Stomach (tissue), 4 donors: ENCODE measurements at regions not wholly inside any gene's neighbourhood (a gene's known extent, or its start where the extent isn't known, plus 50 kb on each side); places are given as distances from the start of the nearest gene placed in this dataset.

Source experiments
- CTCF ChIP-seq, 7 experiments: fragments of 450-650 bp in 4 of 7; fragments of 200-600 bp in 3 of 7; sonication (generic) in 3 of 7; IDR thresholded peaks; one replicate each; pipeline ENCODE4 v1.5.1; 2016 to 2019; ENCODE audit warnings: antibody characterized with exemption in 7 of 7, control low read depth in 2 of 7, mild to moderate bottlenecking in 1 of 7
- EP300 ChIP-seq: sonication (generic); formaldehyde crosslinking; IDR thresholded peaks from one replicate; pipeline ENCODE4 v1.6.1; 2017; ENCODE audit warnings: antibody characterized with exemption
- POLR2A ChIP-seq, 4 donors: fragments of 450-650 bp; IDR thresholded peaks; one replicate each; pipeline ENCODE4 v1.6.1; 2016; ENCODE audit warnings: antibody characterized with exemption in 4 of 4, control low read depth in 2 of 4, mild to moderate bottlenecking in 1 of 4, moderate library complexity in 1 of 4

GRCh38 chr6:114892211-114892610 lies 549.4 kb upstream of the HS3ST5 start:
- TF ChIP-seq CTCF (IDR thresholded peaks at IDR 0.05) (no peak), EP300 (no peak), POLR2A (IDR thresholded peaks at IDR 0.05) (no peak)
